IMR-90 (cell line): ENCODE measurements at regions not wholly inside any gene's neighbourhood (a gene's known extent, or its start where the extent isn't known, plus 50 kb on each side); places are given as distances from the start of the nearest gene placed in this dataset.

Experiments used
- ATAC-seq: fragments of 200-7000 bp; cut with Tn5 transposase; 2 replicates; pipeline ENCODE4 v1.9.1; 2020; ENCODE audit warnings: low read depth, mild to moderate bottlenecking, moderate library complexity
- BruUV-seq: library from RNA; stranded (reverse); fragments of 400-500 nt; replicated peaks from 2 replicates; lab custom pipeline; 2021; lab: Mats Ljungman, UMichigan
- CTCF ChIA-PET: fragments of 300-600 bp; formaldehyde crosslinking; extraction: SDS; loops from one replicate; lab custom pipeline; 2021; ENCODE audit warnings: antibody characterized with exemption; lab: Yijun Ruan, JAX
- POLR2A ChIA-PET: fragments of 300-600 bp; sonication (Branson Sonifier 250); formaldehyde crosslinking; loops from one replicate; lab custom pipeline; 2022; ENCODE audit warnings: antibody characterized with exemption; ENCODE audit not compliant: unreplicated experiment; lab: Charles Lee
- DNase-seq: peaks from one replicate; pipeline ENCODE4 v3.0.0; 2013
- H2AFZ ChIP-seq: replicated peaks from 2 replicates; pipeline ENCODE3; 2013; ENCODE audit warnings: low read length, mild to moderate bottlenecking; ENCODE audit not compliant: poor library complexity
- H2AK5ac ChIP-seq: 2 replicates; pipeline ENCODE4 v1.6.1; 2013; ENCODE audit warnings: low read depth, low read length, inconsistent platforms
- H2AK9ac ChIP-seq: replicated peaks from 2 replicates; pipeline ENCODE3; 2013; ENCODE audit warnings: mild to moderate bottlenecking, low read depth, low read length, moderate library complexity; ENCODE audit not compliant: poor library complexity
- H2BK120ac ChIP-seq: 2 replicates; pipeline ENCODE4 v1.6.1; 2013; ENCODE audit warnings: low read depth, low read length, inconsistent platforms
- H2BK15ac ChIP-seq: 3 replicates; pipeline ENCODE4 v1.6.1; 2013; ENCODE audit warnings: low read depth, low read length, inconsistent platforms
- H2BK20ac ChIP-seq: 2 replicates; pipeline ENCODE4 v1.6.1; 2013; ENCODE audit warnings: low read depth, mild to moderate bottlenecking, inconsistent platforms, low read length, moderate library complexity
- H2BK5ac ChIP-seq: 2 replicates; pipeline ENCODE4 v1.6.1; 2013; ENCODE audit warnings: mild to moderate bottlenecking, low read depth, low read length, inconsistent platforms; ENCODE audit not compliant: poor library complexity, severe bottlenecking
- H3K14ac ChIP-seq: replicated peaks from 2 replicates; pipeline ENCODE4 v1.6.1; 2013; ENCODE audit warnings: low read depth, low read length, inconsistent platforms
- H3K18ac ChIP-seq: 2 replicates; pipeline ENCODE4 v1.6.1; 2013; ENCODE audit warnings: low read depth, low read length, control low read depth
- H3K23ac ChIP-seq: 2 replicates; pipeline ENCODE4 v1.6.1; 2013; ENCODE audit warnings: low read depth, low read length, inconsistent platforms
- H3K27ac ChIP-seq: 2 replicates; pipeline ENCODE4 v1.5.1; 2013; ENCODE audit warnings: mild to moderate bottlenecking, control low read depth, low read length; ENCODE audit not compliant: insufficient read depth
- H3K27me3 ChIP-seq: 2 replicates; pipeline ENCODE4 v1.6.1; 2013; ENCODE audit warnings: low read length; ENCODE audit not compliant: control insufficient read depth, insufficient read depth
- H3K36me3 ChIP-seq: 2 replicates; pipeline ENCODE4 v1.6.1; 2013; ENCODE audit warnings: low read length, mixed read lengths; ENCODE audit not compliant: control insufficient read depth, insufficient read depth
- H3K4ac ChIP-seq: 2 replicates; pipeline ENCODE4 v1.6.1; 2013; ENCODE audit warnings: low read depth, low read length, inconsistent platforms
- H3K4me1 ChIP-seq: 2 replicates; pipeline ENCODE4 v1.6.1; 2013; ENCODE audit warnings: low read length, mixed read lengths; ENCODE audit not compliant: control insufficient read depth, insufficient read depth
- H3K4me2 ChIP-seq: 2 replicates; pipeline ENCODE4 v1.6.1; 2013; ENCODE audit warnings: low read depth, mild to moderate bottlenecking, control low read depth, low read length, moderate library complexity
- H3K4me3 ChIP-seq: 2 replicates; pipeline ENCODE4 v1.5.1; 2013; ENCODE audit warnings: low read depth, mild to moderate bottlenecking, control low read depth, low read length, moderate library complexity; ENCODE audit not compliant: insufficient read depth
- H3K56ac ChIP-seq: 2 replicates; pipeline ENCODE4 v1.6.1; 2013; ENCODE audit warnings: low read length, inconsistent platforms; ENCODE audit not compliant: insufficient read depth; ENCODE audit errors: extremely low read depth
- H3K79me1 ChIP-seq, 2 experiments: 2 replicates each; pipeline ENCODE4 v1.6.1; 2013; ENCODE audit warnings: low read length in 2 of 2, inconsistent platforms in 1 of 2, low read depth in 1 of 2
- H3K9ac ChIP-seq: 2 replicates; pipeline ENCODE4 v1.6.1; 2013; ENCODE audit warnings: low read depth, low read length, control low read depth
- H3K9me1 ChIP-seq: 2 replicates; pipeline ENCODE4 v1.6.1; 2013; ENCODE audit warnings: low read length, inconsistent platforms; ENCODE audit not compliant: insufficient read depth
- H3K9me3 ChIP-seq: 2 replicates; pipeline ENCODE4 v1.6.1; 2013; ENCODE audit warnings: low read length; ENCODE audit not compliant: control insufficient read depth, insufficient read depth
- H4K20me1 ChIP-seq: 2 replicates; pipeline ENCODE4 v1.6.1; 2013; ENCODE audit warnings: low read length, inconsistent platforms; ENCODE audit not compliant: insufficient read depth
- H4K5ac ChIP-seq: 2 replicates; pipeline ENCODE4 v1.6.1; 2013; ENCODE audit warnings: mild to moderate bottlenecking, low read depth, low read length, control low read depth
- H4K8ac ChIP-seq, 2 experiments: 2 replicates each; pipeline ENCODE4 v1.6.1; 2013; ENCODE audit warnings: low read depth in 2 of 2, low read length in 2 of 2, control low read depth in 1 of 2, inconsistent platforms in 1 of 2
- H4K91ac ChIP-seq: 2 replicates; pipeline ENCODE4 v1.6.1; 2013; ENCODE audit warnings: low read depth, low read length, inconsistent platforms; ENCODE audit not compliant: insufficient read depth
- BHLHE40 ChIP-seq: fragments of 150-350 bp; IDR thresholded peaks from 2 replicates; pipeline ENCODE4 v1.6.1; 2016; ENCODE audit warnings: mild to moderate bottlenecking, low read depth, low read length
- ELK1 ChIP-seq: fragments of 150-350 bp; IDR thresholded peaks from 2 replicates; pipeline ENCODE4 v1.6.1; 2016; ENCODE audit warnings: low read depth, mild to moderate bottlenecking, low read length, moderate library complexity, borderline replicate concordance
- MXI1 ChIP-seq: IDR thresholded peaks from 2 replicates; pipeline ENCODE4 v1.6.1; 2012; ENCODE audit warnings: low read depth, mild to moderate bottlenecking, low read length, moderate library complexity, borderline replicate concordance
- POLR2A ChIP-seq: IDR thresholded peaks from 2 replicates; pipeline ENCODE4 v1.6.1; 2012; ENCODE audit warnings: mild to moderate bottlenecking, low read depth, low read length
- RAD21 ChIP-seq: IDR thresholded peaks from 2 replicates; pipeline ENCODE4 v1.6.1; 2012; ENCODE audit warnings: low read length, improper control_type of control experiment
- RFX5 ChIP-seq: IDR thresholded peaks from 2 replicates; pipeline ENCODE4 v1.8.0; 2012; ENCODE audit warnings: low read depth, mild to moderate bottlenecking, low read length, moderate library complexity
- SMC3 ChIP-seq: fragments of 150-350 bp; IDR thresholded peaks from 2 replicates; pipeline ENCODE4 v1.6.1; 2016; ENCODE audit warnings: low read depth, mild to moderate bottlenecking, antibody characterized with exemption, low read length, moderate library complexity
- USF2 ChIP-seq: fragments of 150-350 bp; IDR thresholded peaks from 2 replicates; pipeline ENCODE4 v1.6.1; 2017; ENCODE audit warnings: mild to moderate bottlenecking, antibody characterized with exemption, low read length, low read depth
- WGBS, 2 experiments: methylation state at CpG; one replicate each; pipeline versions ENCODE4 v1.1.5 to v1.1.7; 2013; ENCODE audit warnings: missing lambda C conversion rate in 2 of 2; ENCODE audit not compliant: insufficient read length in 1 of 2; ENCODE audit errors: extremely low coverage in 2 of 2; 5-methylcytosine and 5-hydroxymethylcytosine counted together
- dilution Hi-C: fragments of 300-500 bp; cut with HindIII; formaldehyde crosslinking; loops from one replicate; pipeline ENCODE4 v1.14.3; 2018; ENCODE audit warnings: low sequenced_read_pairs; ENCODE audit not compliant: unreplicated experiment
- in situ Hi-C: fragments of 300-500 bp; cut with MboI; formaldehyde crosslinking; loops from 3 replicates; pipeline ENCODE4 v1.14.3; 2019; ENCODE audit warnings: low sequenced_read_pairs, inconsistent platforms, mixed read lengths
- intact Hi-C: fragments of 100-400 bp; cut with micrococcal nuclease; formaldehyde crosslinking; loops from 2 replicates; pipeline ENCODE4 v1.10.0; 2022

GRCh38 chr17:74088934-74089329, 114.5 kb upstream of the RPL38 start:
- Histone ChIP-seq H3K9ac (no peak overlapping the region), H3K4me2 (no peak overlapping the region), H3K9me1 (no peaks in the 10 kb centered on the region), H4K20me1 (no peaks in the 10 kb centered on the region), H3K9me3 (peaks cover 30% of the 10 kb centered on the region), H4K5ac (no peak overlapping the region), H4K8ac (no peak overlapping the region), H3K36me3 (no peaks in the 10 kb centered on the region), H2BK20ac (no peak overlapping the region), H3K18ac (no peak overlapping the region), H3K56ac (no peak overlapping the region), H3K4me3 (no peak overlapping the region), H3K23ac (no peak overlapping the region), H2BK5ac (no peak overlapping the region), H4K91ac (no peak overlapping the region), H2AK5ac (no peak overlapping the region), H3K4ac (no peak overlapping the region), H2AK9ac (no peak overlapping the region), H3K27me3 (no peaks in the 10 kb centered on the region), H2BK120ac (no peak overlapping the region), H3K14ac (no peak overlapping the region), H3K79me1 (no peaks in the 10 kb centered on the region), H3K4me1 (no peaks in the 10 kb centered on the region), H3K27ac (no peak overlapping the region), H2BK15ac (no peak overlapping the region), H2AFZ (no peak overlapping the region)
- DNase-seq: no peak
- ChIA-PET CTCF (no interaction called here), POLR2A (no interaction called here)
- ATAC-seq: no peak
- in situ Hi-C loops (loop anchor here (10.0 to 25.0 kb wide), 2 partner anchors 64 to 202 kb away; no protein-coding TSS in a partner anchor), dilution Hi-C loops (no loop called here), intact Hi-C loops (no loop called here)
- no peak for TF ChIP-seq RAD21
- no peak for TF ChIP-seq ELK1
- no peak for TF ChIP-seq RFX5
- TF ChIP-seq POLR2A: no peak
- TF ChIP-seq USF2: no peak
- TF ChIP-seq BHLHE40: no peak
- TF ChIP-seq SMC3: no peak
- TF ChIP-seq MXI1: no peak
- 0% methylated on average over 1 of the region's 5 CpGs; no CpG with 5 or more reads in 1 of the 2 experiments for WGBS, 2 experiments
- BruUV-seq: no TSS peak
